GM19043 (cell line): ENCODE measurements at regions not wholly inside any gene's neighbourhood (a gene's known extent, or its start where the extent isn't known, plus 50 kb on each side); places are given as distances from the start of the nearest gene placed in this dataset.
"Not testable (repeated sequence)": the region's sequence is repeated elsewhere in the genome, so short reads cannot be mapped to it uniquely, and the experiment has no call there.

ENCODE experiments used
- ATAC-seq: cut with Tn5 transposase; IDR thresholded peaks from one replicate; pipeline ENCODE4 v1.9.1; 2021; ENCODE audit warnings: low read depth; ENCODE audit not compliant: unreplicated experiment

DNA sequence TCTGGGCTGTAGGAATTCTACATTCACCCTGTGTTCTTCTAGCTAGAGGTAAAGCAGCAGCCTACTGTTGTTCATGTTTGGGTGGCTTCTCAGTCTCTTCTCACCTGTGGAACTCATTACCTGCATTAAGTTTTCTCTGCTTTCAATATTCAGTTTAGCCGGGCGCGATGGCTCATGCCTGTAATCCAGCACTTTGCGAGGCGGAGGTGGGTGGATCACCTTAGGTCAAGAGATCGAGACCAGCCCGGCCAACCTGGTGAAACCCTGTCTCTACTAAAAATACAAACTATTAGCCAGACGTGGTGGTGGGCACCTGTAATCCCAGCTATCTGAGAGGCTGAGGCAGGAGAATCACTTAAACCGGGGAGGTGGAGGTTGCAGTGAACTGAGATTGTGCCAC lies 139.8 kb upstream of the UBE2E3 start:
- ATAC-seq: no peak

GRCh38 chr2:180829836-180830235 lies 150.6 kb upstream of the UBE2E3 start:
- ATAC-seq: no peak

GRCh38 chr2:180829261-180829660 lies 151.1 kb upstream of the UBE2E3 start:
- no peak for ATAC-seq

DNA sequence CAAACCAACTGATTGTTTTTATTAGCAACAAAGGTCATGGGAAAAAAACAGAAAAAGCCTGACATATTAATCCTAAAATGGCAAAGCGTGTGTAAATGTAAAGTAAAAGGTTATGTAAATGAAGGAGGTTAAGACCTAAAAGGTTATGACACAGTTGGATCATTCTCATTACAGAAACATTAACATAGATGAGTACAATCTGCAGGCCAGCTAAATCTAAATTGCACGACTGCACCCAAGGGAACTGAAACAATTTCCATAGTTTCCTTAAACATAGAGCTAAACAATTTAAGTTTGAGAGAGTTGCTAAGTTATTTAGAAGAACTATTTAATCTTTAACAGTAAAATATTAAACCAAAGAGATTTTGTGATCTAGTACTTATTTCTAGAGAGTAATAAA lies 151.6 kb upstream of the UBE2E3 start:
- no peak for ATAC-seq

- ATAC-seq: no peak
Observed at GRCh38 chr2:180823546-180824141, 156.8 kb upstream of the UBE2E3 start.

DNA sequence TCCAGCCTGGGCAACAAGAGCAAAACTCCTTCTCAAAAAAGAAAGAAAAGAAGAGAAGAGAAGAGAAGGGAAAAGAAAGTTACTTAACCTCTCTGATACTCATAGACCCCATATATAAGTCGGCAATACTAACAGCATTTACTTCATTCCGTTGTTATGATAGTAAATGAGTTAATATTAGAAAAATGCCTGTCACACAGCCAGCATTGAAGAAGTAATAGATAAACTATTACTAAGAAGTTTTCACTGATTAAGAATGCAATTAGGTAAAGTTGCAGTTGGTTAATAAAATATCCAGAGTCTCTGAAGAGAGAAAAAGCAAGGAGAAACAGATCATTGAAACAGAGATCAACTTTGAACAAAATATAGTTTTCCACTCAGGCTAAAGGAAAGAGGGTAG lies 161.3 kb upstream of the UBE2E3 start:
- ATAC-seq: no peak

GRCh38 chr2:180818700-180819099 lies 161.7 kb upstream of the UBE2E3 start:
- ATAC-seq: not testable (repeated sequence)

DNA sequence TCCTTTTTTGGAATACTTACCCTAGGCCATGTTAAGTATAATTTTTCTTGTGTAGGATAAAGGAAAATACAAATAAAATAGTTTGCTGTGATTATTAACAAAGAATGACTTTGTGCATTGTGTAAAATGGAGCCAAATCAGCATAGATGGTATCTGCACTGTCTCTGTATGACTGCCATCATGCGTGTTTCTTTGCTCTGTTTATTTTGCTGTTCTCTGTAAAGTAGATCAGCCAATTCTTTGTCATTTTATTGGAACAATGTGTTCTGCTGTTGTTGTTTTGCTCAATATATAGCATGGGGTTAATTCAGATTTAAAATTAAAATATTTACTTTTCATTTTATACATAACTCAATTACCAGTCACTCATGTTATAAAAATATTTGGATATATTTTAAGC lies 181.3 kb upstream of the UBE2E3 start:
- no peak for ATAC-seq

- no peak for ATAC-seq
Observed at GRCh38 chr2:180790891-180791290, 189.5 kb upstream of the UBE2E3 start.

DNA sequence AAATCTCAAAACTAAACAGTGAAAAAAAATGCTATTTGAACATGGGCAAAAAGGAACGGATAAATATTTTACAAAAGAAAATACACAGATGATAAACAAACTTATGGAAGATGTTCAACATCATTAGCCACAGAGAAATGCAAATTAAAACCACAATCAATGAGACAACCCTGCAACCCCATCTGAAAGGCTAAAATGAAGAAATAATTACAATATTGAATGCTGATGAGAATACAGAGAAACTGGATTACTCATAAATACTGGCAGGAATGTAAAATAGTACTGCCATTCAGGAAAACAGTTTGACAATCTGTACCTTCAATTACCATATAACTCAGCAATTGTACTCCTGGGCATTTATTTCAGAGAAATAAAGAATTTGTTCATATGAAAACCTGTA lies 193.1 kb upstream of the UBE2E3 start:
- ATAC-seq: no peak

DNA sequence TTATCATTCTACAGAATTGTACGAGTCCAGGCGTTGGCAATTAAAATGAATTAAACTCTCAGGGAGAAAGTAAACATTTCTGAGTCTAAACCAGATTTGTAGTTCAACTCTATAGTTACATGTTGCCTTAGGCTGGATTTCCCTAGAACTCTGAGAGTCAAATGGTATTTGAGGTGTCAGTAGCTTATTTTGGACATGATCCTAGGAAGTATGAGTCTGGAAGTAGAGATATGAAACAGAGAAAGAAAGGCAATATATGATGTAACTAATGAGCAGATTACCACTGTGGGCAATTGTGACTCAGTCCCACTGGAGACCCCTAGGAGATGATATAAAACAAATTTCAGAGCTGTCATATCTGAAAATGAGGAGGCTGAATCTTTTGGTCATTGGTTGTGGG lies 199.1 kb upstream of the UBE2E3 start:
- no peak for ATAC-seq

- ATAC-seq: no peak
Observed at GRCh38 chr2:180778291-180778690, 202.1 kb upstream of the UBE2E3 start.

DNA sequence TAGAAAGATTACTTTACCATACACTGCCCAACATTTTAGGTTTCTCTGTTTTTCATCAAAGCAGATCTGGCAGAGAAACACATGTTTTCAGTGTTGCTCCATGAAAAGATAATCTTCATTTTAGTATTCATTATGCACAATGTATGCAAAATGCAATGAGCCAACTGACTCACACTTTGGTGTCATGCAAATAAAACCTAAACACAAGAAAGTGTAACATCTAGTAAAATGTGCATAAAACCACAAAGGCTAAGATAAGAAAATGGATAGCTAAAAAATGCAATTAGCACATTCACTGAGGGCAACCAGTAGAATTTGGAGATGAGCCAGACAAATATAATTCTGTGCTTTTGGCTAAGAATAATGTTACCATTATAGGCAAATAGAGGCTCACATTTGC lies 203.5 kb upstream of the UBE2E3 start:
- ATAC-seq: no peak

DNA sequence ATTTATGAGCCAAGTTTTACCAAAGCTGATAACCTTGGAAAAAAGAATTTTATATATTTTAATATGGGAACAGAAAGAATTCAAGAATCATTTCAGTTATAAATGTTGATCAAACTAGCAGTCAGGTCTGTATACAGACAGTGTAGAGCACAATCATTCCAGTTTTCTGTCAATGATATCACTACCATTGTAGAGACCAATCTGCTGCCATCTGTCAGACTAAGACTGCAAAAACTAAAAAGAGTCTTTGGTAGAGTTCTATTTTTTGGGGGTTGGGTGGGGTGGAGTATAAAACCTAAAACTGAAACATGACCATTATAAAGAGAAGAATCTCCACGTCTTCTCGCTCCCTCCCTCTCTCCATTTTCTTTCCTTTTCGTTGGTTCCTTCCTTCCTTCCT lies 204.7 kb upstream of the UBE2E3 start:
- no peak for ATAC-seq

DNA sequence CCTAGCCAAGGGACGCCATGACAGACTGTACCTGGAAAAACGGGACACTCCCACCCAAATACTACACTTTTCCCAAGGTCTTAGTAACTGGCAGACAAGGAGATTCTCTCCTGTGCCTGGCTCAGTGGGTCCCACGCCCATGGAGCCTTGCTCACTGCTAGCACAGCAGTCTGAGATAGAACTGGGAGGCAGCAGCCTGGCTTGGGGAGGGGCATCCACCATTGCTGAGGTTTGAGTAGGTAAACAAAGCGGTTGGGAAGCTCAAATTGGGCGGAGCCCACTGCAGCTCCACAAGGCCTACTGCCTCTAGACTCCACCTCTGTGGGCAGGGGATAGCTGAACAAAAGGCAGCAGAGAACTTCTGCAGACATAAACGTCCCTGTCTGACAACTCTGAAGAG lies 215.1 kb upstream of the UBE2E3 start:
- ATAC-seq: not testable (repeated sequence)

GRCh38 chr2:180763263-180763989 lies 217.0 kb upstream of the UBE2E3 start:
- no peak for ATAC-seq

- ATAC-seq: no peak
Observed at GRCh38 chr2:180761224-180761623, 219.2 kb upstream of the UBE2E3 start.

DNA sequence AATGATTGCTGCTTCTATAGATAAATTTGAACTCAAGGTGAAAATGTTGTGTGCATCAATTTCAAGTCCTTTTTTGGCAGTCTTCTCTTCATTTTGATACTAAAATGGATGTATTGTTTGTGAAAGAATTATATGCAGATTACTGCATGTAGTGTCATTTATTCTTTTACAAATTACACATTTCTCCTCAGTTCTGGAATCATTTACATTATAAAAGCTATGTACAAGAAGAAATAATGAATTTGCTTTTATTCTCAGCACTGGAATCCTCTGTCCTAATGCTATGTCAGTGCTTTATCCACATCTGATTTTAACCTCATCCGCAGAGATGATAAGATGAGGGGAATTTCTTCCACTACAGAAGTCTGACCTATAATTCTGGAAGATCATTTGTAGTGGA lies 220.8 kb upstream of the UBE2E3 start:
- no peak for ATAC-seq

DNA sequence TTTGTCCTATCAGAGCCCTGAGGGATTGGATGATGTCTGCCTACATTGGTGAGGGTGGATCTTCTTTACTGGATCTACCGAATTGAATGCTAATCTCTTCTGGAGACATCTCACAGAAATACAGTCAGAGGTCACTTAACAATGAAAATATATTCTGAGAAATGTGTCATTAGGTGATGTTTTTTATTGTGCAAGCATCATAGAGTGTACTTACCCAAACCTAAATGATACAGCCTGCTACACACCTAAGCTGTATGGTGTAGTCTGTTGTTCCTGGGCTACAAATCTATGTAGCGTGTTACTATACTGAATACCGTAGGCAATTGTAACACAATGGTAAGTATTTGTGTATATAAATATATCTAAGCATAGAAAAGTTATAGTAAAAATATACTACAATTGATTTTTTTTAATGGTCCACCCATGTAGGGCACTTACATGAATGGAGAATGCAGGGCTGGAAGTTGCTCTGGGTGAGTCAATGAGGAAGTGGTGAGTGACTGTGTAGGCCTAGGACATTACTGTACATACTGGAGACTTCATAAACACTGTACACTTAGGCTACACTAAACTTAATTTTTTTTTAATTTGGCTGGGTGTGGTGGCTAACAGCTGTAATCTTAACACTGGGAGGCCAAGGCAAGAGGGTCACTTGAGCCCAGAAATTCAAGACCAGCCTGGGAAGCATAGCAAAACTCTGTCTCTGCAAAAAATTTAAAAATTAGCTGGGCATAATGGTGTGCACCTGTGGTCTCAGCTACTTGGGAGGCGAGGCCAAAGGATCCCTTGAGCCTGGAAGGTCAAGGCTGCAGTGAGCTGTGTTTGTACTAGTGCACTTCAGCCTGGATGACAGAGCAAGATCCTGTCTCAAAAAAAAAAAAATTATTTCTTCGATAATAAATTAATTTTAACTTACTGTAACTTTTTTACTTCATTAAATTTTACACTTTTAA lies 226.3 kb upstream of the UBE2E3 start:
- no peak for ATAC-seq

- ATAC-seq: no peak
Observed at GRCh38 chr2:180751306-180751920, 229.0 kb upstream of the UBE2E3 start.

DNA sequence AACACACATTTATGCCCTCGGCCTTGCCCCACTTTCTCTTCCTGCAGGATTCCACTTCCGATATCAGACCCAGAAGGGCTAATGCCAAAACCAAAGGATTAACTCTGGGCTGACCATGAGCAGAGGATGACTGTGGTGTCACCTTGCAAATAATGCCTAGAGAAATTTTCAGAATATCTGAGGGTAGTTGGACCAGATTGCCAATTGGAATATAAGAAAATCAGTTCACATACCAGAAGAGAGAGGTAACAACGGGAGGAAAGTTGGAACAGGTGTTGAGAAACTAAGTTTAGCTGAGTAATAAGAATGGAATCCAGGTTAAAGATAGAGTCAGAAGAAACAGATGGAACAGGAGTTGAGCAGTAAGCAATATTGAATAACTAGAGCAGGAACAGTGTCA lies 232.7 kb upstream of the UBE2E3 start:
- ATAC-seq: no peak
